H1 (cell line): ENCODE measurements at regions not wholly inside any gene's neighbourhood (a gene's known extent, or its start where the extent isn't known, plus 50 kb on each side); places are given as distances from the start of the nearest gene placed in this dataset.

Source experiments
- ATF2 ChIP-seq: IDR thresholded peaks from 2 replicates; pipeline ENCODE4 v1.6.1; 2012; ENCODE audit warnings: low read length, inconsistent platforms
- BACH1 ChIP-seq: IDR thresholded peaks from 2 replicates; pipeline ENCODE4 v1.6.1; 2012; ENCODE audit warnings: low read length, improper control_type of control experiment
- SP4 ChIP-seq: IDR thresholded peaks from 2 replicates; pipeline ENCODE4 v1.6.1; 2012; ENCODE audit warnings: low read length, inconsistent platforms

GRCh38 chr10:131499566-131499965 is 188.0 kb upstream of the TCERG1L start (continued):
- TF ChIP-seq ATF2 (no peak), BACH1 (no peak), SP4 (no peak)
